Adipocyte (in vitro differentiated cells): ENCODE measurements at regions not wholly inside any gene's neighbourhood (a gene's known extent, or its start where the extent isn't known, plus 50 kb on each side); places are given as distances from the start of the nearest gene placed in this dataset.

Experiments
- DNase-seq: peaks from one replicate; pipeline ENCODE4 v3.0.0-alpha.2; 2015; ENCODE audit warnings: low read depth
- H3K27me3 ChIP-seq: replicated peaks from 2 replicates; pipeline ENCODE4 v1.7.0; 2013; ENCODE audit warnings: mild to moderate bottlenecking, low read length, moderate library complexity; ENCODE audit not compliant: control insufficient read depth, insufficient read depth
- H3K36me3 ChIP-seq: 2 replicates; pipeline ENCODE4 v1.7.0; 2013; ENCODE audit warnings: low read length, mild to moderate bottlenecking, moderate library complexity; ENCODE audit not compliant: control insufficient read depth, insufficient read depth, severe bottlenecking
- H3K4me1 ChIP-seq: 2 replicates; pipeline ENCODE4 v1.7.0; 2013; ENCODE audit warnings: mild to moderate bottlenecking, low read length, moderate library complexity; ENCODE audit not compliant: control insufficient read depth, insufficient read depth
- H3K4me3 ChIP-seq: 2 replicates; pipeline ENCODE4 v1.7.0; 2013; ENCODE audit warnings: mild to moderate bottlenecking, low read length, moderate library complexity
- H3K9ac ChIP-seq: 2 replicates; pipeline ENCODE4 v1.7.0; 2013; ENCODE audit warnings: mild to moderate bottlenecking, low read length, moderate library complexity
- H3K9me3 ChIP-seq: 2 replicates; pipeline ENCODE4 v1.7.0; 2013; ENCODE audit warnings: mild to moderate bottlenecking, low read length, moderate library complexity; ENCODE audit not compliant: control insufficient read depth

DNA sequence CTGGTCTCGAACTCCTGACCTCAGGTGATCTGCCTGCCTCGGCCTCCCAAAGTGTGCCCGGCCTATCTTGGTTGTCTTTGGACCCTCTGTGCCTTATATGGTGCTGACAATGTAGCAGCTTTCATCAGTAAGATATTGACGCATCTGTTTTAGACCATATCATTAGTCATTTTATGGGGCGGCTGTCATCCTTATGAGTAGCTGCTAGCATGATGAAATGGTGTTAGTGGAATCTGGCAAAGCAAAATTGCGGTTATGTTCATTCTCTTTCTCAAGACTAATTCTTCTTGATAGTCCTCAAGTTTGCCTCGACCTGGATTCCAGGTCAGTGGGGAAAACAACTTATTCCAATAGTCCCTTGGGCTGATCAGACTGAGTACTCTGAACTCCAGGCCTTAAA is 199.9 kb downstream of the PRDM2 start:
- peaks cover 9% of the 10 kb centered on the region for H3K9me3 ChIP-seq
- no peak for DNase-seq
- H3K9ac ChIP-seq = no peak overlapping the region
- peaks cover 7% of the 10 kb centered on the region for H3K27me3 ChIP-seq
- H3K36me3 ChIP-seq = no peaks in the 10 kb centered on the region
- H3K4me3 ChIP-seq = no peak overlapping the region
- peaks cover 8% of the 10 kb centered on the region for H3K4me1 ChIP-seq

DNA sequence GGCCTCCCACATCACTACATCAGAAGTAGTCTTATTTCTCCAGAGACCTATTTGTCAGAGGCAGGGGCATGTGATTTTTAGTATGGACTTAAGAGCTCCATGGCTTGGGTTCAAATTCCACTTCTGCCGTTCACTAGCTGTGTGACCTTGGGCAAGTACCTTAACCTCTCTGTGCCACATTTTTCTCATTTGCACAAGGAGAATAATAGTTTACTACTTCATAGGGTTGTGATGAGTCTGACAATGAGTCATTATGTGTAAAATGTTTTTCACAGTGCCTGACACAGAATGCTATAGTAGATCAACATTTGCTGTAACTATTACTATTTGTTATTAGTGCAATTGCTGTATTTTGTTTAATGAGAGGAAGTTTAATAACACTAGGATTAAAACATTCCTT is 200.6 kb downstream of the PRDM2 start:
- peaks cover 8% of the 10 kb centered on the region for H3K4me1 ChIP-seq
- H3K9me3 ChIP-seq = peaks cover 13% of the 10 kb centered on the region
- no peaks in the 10 kb centered on the region for H3K36me3 ChIP-seq
- no peak overlapping the region for H3K9ac ChIP-seq
- H3K27me3 ChIP-seq = peaks cover 7% of the 10 kb centered on the region
- H3K4me3 ChIP-seq = no peak overlapping the region
- DNase-seq = no peak

DNA sequence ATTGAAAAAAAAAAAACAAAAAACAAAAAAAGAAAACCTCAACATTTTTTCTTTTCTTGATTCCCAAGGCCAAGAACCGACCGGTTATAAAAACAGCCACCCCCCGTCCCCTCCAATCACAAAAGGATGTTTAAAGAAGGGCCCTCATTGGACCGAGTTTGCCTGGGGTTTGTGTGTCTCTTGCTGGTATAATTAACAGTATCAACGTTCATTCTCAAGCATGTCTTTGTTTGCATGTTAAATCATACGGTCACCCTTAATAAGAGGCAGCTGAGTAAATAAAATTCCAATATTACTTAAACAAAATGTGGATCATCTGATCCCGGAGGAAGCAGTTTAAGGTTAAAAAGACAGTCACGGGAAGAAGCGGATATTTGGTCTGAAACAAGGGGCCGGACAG is 201.1 kb downstream of the PRDM2 start:
- H3K9ac ChIP-seq = no peak overlapping the region
- peaks cover 7% of the 10 kb centered on the region for H3K27me3 ChIP-seq
- no peak overlapping the region for H3K4me3 ChIP-seq
- H3K4me1 ChIP-seq = peaks cover 8% of the 10 kb centered on the region
- no peak for DNase-seq
- peaks cover 13% of the 10 kb centered on the region for H3K9me3 ChIP-seq
- no peaks in the 10 kb centered on the region for H3K36me3 ChIP-seq

DNA sequence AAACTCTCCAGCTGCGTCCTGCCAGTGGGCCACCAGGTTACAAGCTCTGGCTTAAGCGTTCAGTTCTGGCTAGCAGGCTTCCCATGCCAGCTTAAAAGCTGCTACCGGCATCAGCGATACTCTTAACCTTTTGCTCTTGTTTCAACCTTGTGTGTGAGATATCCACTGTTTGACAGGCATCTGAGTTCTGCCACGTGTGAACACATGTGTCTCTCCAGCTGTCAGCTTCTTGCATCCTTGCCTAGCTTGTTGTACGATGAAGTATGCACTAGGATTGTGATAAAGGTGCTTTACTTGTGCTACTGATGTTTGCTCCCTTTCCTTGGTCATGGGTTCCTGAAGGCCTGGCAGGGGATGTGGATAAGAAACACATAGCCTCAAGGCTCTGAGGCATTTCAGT is 201.6 kb downstream of the PRDM2 start:
- no peak overlapping the region for H3K4me3 ChIP-seq
- H3K36me3 ChIP-seq = no peaks in the 10 kb centered on the region
- no peak overlapping the region for H3K9ac ChIP-seq
- H3K4me1 ChIP-seq = peaks cover 8% of the 10 kb centered on the region
- peaks cover 7% of the 10 kb centered on the region for H3K27me3 ChIP-seq
- DNase-seq = no peak
- H3K9me3 ChIP-seq = peaks cover 13% of the 10 kb centered on the region

DNA sequence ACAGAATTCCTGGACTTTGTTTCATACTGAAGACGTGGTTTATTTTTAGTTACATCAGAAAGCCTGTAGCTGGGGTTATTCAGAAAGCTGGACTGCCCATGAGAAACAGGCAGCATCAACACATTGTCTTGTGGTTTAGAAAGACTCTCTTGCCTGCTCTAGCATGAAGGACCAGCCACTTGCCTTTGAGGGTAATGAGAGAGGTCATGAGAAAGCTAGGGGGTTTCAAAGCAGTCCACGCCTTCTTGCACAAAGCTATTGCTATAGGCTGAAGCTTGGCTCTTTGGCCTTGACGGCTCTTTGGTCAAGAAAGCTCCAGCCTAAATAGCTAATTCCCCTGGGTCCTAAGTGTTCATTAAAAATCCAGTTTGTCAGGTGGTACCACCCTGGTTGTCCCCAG is 208.1 kb downstream of the PRDM2 start:
- H3K36me3 ChIP-seq = no peaks in the 10 kb centered on the region
- no peak for DNase-seq
- H3K9ac ChIP-seq = no peak overlapping the region
- H3K4me1 ChIP-seq = no peaks in the 10 kb centered on the region
- no peak overlapping the region for H3K4me3 ChIP-seq
- H3K9me3 ChIP-seq = peaks cover 13% of the 10 kb centered on the region
- H3K27me3 ChIP-seq = peaks cover 4% of the 10 kb centered on the region

DNA sequence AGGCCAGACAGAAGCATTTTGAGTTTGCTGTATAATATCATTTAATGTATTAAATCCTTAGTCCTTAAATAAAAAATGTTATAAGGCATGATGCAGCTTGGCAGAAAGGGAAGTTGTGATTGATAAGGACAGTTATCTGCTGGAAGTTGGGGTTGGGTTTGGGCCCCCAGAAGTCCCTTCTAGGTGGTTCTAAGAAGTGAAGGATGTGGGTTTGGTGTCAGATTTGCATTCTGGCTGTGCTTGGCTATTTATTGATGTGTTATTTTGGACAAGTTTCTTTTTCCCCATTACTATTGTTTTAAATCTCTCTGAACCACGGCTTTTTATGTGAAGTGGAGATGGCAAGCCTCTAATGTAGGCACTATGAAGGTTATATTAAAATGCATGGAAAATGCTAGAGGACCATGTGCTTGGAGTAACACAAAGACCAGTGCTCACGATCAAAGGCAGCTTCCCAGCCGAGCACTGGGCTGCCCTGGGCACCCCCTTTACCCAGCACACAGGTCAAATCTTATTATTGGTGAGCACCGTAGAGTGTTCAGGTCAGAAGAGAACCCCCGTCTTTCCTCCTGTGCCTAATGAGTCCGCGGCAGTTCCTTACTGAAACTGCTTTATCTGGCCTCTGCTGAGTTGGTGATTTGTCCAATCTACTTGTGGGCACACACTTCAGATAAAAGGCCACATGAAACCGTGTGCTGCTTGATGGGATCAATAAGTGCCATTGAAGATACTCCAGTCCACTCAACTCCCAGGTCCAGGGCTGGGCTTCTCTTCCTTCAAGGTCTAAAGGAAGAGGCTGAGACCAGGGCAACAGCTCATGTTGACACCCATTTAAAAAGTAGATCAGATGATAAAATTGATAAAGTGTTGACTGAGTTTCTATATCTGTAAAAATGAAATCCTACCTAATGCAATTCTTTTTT is 212.0 kb downstream of the PRDM2 start:
- Histone ChIP-seq H3K9me3 (no peaks in the 10 kb centered on the region), H3K9ac (no peak overlapping the region), H3K27me3 (no peaks in the 10 kb centered on the region), H3K4me3 (no peak overlapping the region), H3K36me3 (no peaks in the 10 kb centered on the region), H3K4me1 (no peaks in the 10 kb centered on the region)
- DNase-seq = no peak

DNA sequence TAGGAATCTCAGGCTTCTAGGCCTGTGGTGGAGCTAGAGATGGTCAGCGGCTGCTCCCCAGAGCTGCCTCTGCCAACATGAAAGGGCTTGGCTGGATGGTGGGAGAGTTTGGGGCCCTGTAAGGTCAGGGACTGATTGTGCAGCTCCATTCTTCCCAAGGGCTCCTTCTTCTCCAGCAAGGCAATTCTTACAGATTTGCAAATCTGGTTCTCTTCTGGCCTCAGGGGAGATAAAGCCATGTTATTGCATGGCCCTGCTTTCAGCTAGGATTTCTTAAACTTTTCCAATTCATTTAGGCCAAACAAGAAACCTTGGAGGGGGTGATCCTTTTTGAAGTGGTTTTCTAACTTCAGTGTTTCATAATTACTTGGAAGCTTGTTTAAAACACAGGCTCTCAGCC is 213.4 kb downstream of the PRDM2 start:
- Histone ChIP-seq H3K9ac (no peak overlapping the region), H3K27me3 (no peaks in the 10 kb centered on the region), H3K36me3 (no peaks in the 10 kb centered on the region), H3K9me3 (peaks cover 2% of the 10 kb centered on the region), H3K4me1 (no peaks in the 10 kb centered on the region), H3K4me3 (no peak overlapping the region)
- DNase-seq = no peak

DNA sequence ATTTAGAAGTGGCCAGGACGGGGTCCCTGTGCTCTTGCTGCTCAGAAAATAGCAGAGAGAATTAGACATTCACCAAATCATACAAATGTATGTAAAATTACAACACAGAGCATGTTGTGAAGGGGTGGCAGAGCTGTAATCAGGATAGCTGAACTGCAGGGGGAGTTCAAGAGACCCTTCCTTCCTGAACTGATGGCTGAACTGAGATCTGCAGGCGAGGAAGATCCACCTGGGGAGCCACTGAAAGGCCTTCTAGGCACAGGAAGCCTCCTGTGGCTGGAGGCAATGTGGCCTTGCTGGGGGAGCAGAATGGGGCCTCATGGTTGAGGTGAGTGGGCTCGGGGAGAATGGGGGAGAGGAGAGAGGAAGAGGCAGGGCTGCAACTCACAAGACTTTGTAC is 216.5 kb downstream of the PRDM2 start:
- Histone ChIP-seq H3K4me1 (no peaks in the 10 kb centered on the region), H3K27me3 (no peaks in the 10 kb centered on the region), H3K9me3 (peaks cover 2% of the 10 kb centered on the region), H3K36me3 (no peaks in the 10 kb centered on the region), H3K4me3 (no peak overlapping the region), H3K9ac (no peak overlapping the region)
- DNase-seq = no peak

DNA sequence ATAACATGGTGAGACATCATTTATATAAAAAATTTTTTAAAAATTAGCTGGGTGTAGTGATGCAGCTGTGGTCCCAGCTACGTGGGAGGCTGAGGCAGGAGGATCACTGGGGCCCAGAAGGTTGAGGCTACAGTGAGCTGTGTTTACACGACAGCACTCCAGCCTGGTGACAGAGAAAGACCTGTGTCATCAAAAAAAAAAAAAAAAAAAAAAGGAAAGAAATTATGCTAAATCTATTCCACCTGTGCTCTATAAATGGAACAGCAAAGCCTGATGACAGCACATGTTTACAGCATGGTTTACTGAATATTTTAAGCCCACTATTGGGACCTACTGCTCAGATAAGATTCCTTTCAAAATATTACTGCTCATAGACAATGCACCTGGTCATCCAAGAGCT is 217.6 kb downstream of the PRDM2 start:
- Histone ChIP-seq H3K4me1 (peaks cover 9% of the 10 kb centered on the region), H3K27me3 (no peaks in the 10 kb centered on the region), H3K4me3 (no peak overlapping the region), H3K9ac (no peak overlapping the region), H3K9me3 (peaks cover 2% of the 10 kb centered on the region), H3K36me3 (no peaks in the 10 kb centered on the region)
- DNase-seq = no peak

DNA sequence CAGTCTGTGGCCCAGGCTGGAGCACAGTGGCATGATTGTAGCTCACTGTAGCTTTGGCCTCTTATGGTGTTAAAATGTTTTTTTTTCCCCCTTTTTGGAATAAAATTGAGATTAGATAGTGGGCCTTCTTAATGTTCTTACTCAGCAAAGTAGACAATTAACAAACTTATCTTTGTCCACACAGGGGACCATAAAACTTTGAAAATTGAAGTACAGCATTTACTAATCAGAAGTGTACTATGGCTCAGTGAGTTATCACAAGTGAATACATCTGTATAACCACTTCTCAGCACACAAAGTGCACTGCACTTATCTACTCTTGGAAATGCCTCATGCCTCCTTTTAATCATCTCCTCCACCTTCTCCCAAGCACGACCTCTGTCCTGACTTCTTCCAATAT is 218.9 kb downstream of the PRDM2 start:
- Histone ChIP-seq H3K4me3 (no peak overlapping the region), H3K36me3 (no peaks in the 10 kb centered on the region), H3K4me1 (peaks cover 13% of the 10 kb centered on the region), H3K9me3 (peaks cover 2% of the 10 kb centered on the region), H3K9ac (no peak overlapping the region), H3K27me3 (no peaks in the 10 kb centered on the region)
- DNase-seq = no peak

DNA sequence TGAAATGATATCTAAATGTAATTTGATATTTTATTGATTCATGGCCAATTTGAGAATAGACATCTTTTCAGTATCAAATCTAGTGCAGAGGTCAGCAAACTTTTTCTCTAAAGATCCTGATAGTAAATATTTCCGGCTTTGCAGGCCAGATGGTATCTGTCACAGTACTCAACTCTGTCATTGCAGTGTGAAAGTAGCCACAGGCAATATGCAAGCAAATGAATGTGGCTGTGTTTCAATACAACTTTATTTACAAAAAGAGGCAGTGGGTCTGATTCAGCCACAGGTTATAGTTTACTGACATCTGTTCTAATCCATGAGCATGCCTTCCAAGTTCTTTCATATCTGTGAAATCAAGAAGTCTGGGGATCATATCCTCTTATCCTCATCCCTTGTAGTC is 221.2 kb downstream of the PRDM2 start:
- Histone ChIP-seq H3K9ac (no peak overlapping the region), H3K36me3 (no peaks in the 10 kb centered on the region), H3K27me3 (no peaks in the 10 kb centered on the region), H3K4me3 (no peak overlapping the region), H3K4me1 (peaks cover 29% of the 10 kb centered on the region), H3K9me3 (peaks cover 2% of the 10 kb centered on the region)
- DNase-seq = no peak
